Mesodermal cell (in vitro differentiated cells): ENCODE measurements at regions not wholly inside any gene's neighbourhood (a gene's known extent, or its start where the extent isn't known, plus 50 kb on each side); places are given as distances from the start of the nearest gene placed in this dataset.

Experiments
- H3K27ac ChIP-seq: 2 replicates; pipeline ENCODE4 v1.7.0; 2013; ENCODE audit warnings: mild to moderate bottlenecking, low read depth, low read length, moderate library complexity; ENCODE audit not compliant: severe bottlenecking
- H3K36me3 ChIP-seq: 2 replicates; pipeline ENCODE4 v1.7.1; 2013; ENCODE audit warnings: mild to moderate bottlenecking, low read length, moderate library complexity; ENCODE audit not compliant: control insufficient read depth, insufficient read depth
- H3K4me1 ChIP-seq: one replicate; pipeline ENCODE4 v1.7.1; 2013; ENCODE audit warnings: mild to moderate bottlenecking, low read length; ENCODE audit not compliant: insufficient read depth, control insufficient read depth, poor library complexity, severe bottlenecking
- H3K4me3 ChIP-seq: 2 replicates; pipeline ENCODE4 v1.7.0; 2013; ENCODE audit warnings: low read length, control low read depth, mild to moderate bottlenecking; ENCODE audit not compliant: insufficient read depth, poor library complexity, severe bottlenecking; ENCODE audit errors: extremely low read depth
- H3K9me3 ChIP-seq: 2 replicates; pipeline ENCODE4 v1.7.1; 2013; ENCODE audit warnings: mild to moderate bottlenecking, low read length, moderate library complexity; ENCODE audit not compliant: control insufficient read depth
- WGBS, 2 experiments: methylation state at CpG; one replicate each; pipeline ENCODE4 v1.1.5; 2013; ENCODE audit warnings: missing lambda C conversion rate in 2 of 2; ENCODE audit not compliant: insufficient coverage in 2 of 2; 5-methylcytosine and 5-hydroxymethylcytosine counted together

DNA sequence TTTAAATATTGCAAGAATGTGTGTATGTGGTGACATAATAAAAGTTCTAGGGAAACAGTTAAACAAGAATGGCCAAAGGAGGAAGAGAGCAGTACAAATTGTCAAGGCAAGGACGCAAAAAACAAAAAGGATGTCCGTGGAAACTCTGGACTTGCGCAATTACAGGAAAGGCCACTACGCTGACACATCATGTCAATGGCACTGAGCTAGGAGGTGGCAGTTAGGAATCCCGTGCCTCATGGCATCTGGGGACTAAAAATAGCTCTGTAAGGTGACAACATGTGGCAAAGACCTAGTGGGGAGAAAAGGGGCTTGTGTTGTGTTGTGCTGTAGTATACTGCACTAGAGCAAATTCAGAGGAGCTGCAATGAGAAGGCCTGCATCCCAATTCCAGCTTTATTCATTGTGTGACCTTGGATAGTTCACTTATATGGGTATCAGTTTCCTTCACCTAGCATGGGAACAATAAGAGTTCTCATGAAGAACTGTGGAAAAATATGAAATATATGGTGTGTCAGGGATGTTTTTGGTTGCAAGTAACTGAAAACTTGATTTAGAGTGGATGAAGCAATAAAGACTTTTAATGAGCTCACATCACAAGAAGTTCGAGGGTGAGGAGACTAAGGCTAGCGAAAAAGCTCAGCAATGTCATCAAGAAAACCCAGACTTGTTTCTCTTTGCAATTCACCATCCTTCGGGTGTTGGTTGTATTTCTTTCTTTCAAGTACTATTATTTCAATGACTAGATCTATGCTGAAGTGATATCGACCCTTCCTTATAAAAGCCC, 124.1 kb upstream of the STC2 start:
- H3K4me3 ChIP-seq, result no peak overlapping the region
- 85 to 95% methylated on average over 5 to 7 of the region's 9 CpGs for WGBS, 2 experiments
- no peaks in the 10 kb centered on the region for H3K36me3 ChIP-seq
- no peaks in the 10 kb centered on the region for H3K9me3 ChIP-seq
- peaks cover 41% of the 10 kb centered on the region for H3K4me1 ChIP-seq
- H3K27ac ChIP-seq, result no peak overlapping the region

DNA sequence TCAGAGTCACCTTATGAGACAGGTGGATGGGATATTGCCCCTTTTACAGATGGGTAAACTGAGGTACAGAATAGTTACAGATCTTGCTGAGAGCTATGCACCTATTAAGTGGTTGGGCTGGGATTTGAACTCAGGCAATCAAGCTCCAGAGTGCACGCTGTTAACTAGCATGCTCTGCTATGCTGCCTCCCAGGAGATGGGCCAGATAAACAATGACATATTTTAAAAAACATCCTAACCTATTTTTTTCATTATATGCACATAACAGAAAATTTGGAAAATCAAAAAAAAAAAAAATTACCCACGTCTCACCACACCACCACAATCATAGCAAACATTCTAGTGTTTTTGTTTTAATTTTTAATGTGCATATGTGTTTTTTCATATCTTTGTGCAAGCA, 123.4 kb upstream of the STC2 start:
- WGBS, 2 experiments, result 100% methylated on average over 1 of the region's 2 CpGs; no CpG with 5 or more reads in 1 of the 2 experiments
- no peaks in the 10 kb centered on the region for H3K9me3 ChIP-seq
- H3K4me1 ChIP-seq, result peaks cover 36% of the 10 kb centered on the region
- H3K4me3 ChIP-seq, result no peak overlapping the region
- no peak overlapping the region for H3K27ac ChIP-seq
- H3K36me3 ChIP-seq, result no peaks in the 10 kb centered on the region

GRCh38 chr5:173451031-173451430, 122.8 kb upstream of the STC2 start:
- H3K27ac ChIP-seq, result no peak overlapping the region

DNA sequence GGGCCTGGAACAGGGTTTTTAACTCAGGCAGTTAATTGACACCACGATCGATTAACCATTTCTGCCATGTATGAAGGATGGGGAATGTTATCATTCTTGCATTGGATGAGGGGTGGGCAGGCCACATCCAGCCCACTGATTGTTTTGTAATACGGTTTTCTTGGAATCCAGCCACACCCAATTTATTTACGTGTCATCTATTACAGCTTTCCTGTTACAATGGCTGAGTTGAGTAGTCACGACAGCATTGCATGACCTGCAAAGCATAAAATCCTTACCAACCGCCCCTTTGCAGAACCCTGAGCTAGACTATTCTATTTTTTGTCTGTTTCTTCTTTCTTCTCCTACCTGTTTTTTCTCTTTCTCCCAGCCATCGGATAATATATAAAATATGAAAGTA, 122.0 kb upstream of the STC2 start:
- 89 to 93% methylated on average over 3 to 6 of the region's 7 CpGs for WGBS, 2 experiments
- no peaks in the 10 kb centered on the region for H3K36me3 ChIP-seq
- peaks cover 24% of the 10 kb centered on the region for H3K4me1 ChIP-seq
- H3K4me3 ChIP-seq, result no peak overlapping the region
- no peaks in the 10 kb centered on the region for H3K9me3 ChIP-seq
- H3K27ac ChIP-seq, result no peak overlapping the region

More at GRCh38 chr5:173451031-173451430, 122.8 kb upstream of the STC2 start:
- no peaks in the 10 kb centered on the region for H3K9me3 ChIP-seq
- H3K4me1 ChIP-seq, result peaks cover 32% of the 10 kb centered on the region
- 68 to 86% methylated on average over 2 to 4 of the region's 5 CpGs for WGBS, 2 experiments
- no peaks in the 10 kb centered on the region for H3K36me3 ChIP-seq
- H3K4me3 ChIP-seq, result no peak overlapping the region

DNA sequence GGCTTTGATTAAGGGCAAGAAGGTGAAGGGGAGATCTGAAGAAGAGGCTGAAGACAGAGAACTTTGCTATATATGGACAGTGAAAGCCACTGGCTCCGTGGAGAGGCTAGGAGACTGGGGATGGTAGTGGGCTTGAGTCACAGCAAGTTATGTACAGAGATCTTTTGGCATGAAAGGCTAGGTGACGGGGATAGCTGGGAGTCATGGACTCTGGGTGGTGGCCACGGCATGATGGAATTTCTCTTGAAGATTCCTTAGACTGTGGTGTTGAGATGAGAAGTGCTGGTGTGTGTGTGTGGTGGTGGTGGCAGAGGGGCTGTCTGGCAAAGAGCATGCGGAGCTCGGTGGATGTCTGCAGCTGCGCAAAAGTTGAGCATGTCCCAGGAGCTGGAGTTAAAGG, 120.6 kb upstream of the STC2 start:
- H3K4me3 ChIP-seq, result no peak overlapping the region
- no peaks in the 10 kb centered on the region for H3K9me3 ChIP-seq
- H3K36me3 ChIP-seq, result no peaks in the 10 kb centered on the region
- H3K27ac ChIP-seq, result no peak overlapping the region
- 86 to 89% methylated on average over 6 of the region's 6 CpGs for WGBS, 2 experiments
- peaks cover 12% of the 10 kb centered on the region for H3K4me1 ChIP-seq

- 76 to 80% methylated on average over 2 of the region's 4 CpGs for WGBS, 2 experiments
- H3K4me1 ChIP-seq, result no peaks in the 10 kb centered on the region
- H3K27ac ChIP-seq, result no peak overlapping the region
Observed at GRCh38 chr5:173443971-173444370, 115.8 kb upstream of the STC2 start.

DNA sequence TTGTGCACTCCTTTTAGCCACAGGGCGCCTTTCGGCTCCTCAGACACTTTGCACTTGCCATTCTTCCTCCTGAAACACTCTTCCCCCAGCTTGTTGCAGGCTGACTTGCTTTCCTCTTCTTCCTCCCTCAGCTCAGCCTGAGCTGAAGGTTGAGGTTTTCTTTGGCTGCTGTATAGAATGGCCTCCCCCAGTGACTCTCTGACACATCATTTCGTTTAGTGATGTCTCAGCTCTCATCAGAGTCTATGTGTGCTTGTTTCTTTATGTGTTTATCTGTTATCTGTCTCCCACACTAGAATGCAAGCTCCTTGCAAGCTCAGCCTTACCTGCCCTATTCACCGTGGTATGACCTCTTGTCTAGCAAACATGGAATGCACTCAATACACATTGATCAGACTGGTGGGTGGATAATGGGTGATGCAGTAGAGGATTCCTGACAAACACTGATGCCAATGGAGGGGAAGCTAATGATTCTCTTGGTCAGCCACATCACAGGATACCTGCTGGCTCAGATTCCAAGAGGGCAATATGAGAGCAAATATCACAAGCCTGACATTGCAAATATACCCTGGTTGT, 112.9 kb upstream of the STC2 start:
- Histone ChIP-seq H3K36me3 (no peaks in the 10 kb centered on the region), H3K27ac (no peak overlapping the region), H3K9me3 (peaks cover 4% of the 10 kb centered on the region), H3K4me1 (no peaks in the 10 kb centered on the region), H3K4me3 (no peak overlapping the region)
- WGBS, 2 experiments, result 84% methylated on average over 2 of the region's 4 CpGs; no CpG with 5 or more reads in 1 of the 2 experiments

More at GRCh38 chr5:173443971-173444370, 115.8 kb upstream of the STC2 start:
- peaks cover 4% of the 10 kb centered on the region for H3K9me3 ChIP-seq
- H3K4me3 ChIP-seq, result no peak overlapping the region
- H3K36me3 ChIP-seq, result no peaks in the 10 kb centered on the region

GRCh38 chr5:173438951-173439350, 110.7 kb upstream of the STC2 start:
- H3K4me1 ChIP-seq, result no peaks in the 10 kb centered on the region
- no peaks in the 10 kb centered on the region for H3K36me3 ChIP-seq
- no CpG with 5 or more reads among the region's 1 CpG for WGBS, 2 experiments
- H3K4me3 ChIP-seq, result no peak overlapping the region
- peaks cover 4% of the 10 kb centered on the region for H3K9me3 ChIP-seq
- H3K27ac ChIP-seq, result no peak overlapping the region

DNA sequence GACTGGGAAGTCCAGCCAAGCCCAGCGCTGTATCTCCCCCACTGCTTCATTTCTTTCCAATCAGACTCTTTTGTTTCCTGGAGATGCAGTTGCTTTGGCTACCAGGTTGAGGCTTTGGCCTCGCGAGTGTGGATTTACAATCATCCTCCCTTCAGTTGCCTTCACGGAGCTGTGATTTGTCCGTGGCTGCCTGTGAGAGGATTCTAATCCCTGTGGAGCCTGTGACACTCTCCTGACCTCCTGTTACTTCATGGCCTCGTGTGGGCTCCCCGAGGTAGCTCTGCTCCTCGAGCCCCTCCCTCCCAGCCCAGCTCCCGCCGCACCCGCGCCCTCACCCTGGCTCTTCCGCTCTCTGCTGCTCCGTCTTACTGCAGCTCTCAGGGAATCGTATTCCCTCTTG, 107.2 kb upstream of the STC2 start:
- WGBS, 2 experiments, result 79 to 84% methylated on average over 15 of the region's 15 CpGs
- H3K4me3 ChIP-seq, result no peak overlapping the region
- H3K36me3 ChIP-seq, result no peaks in the 10 kb centered on the region
- no peaks in the 10 kb centered on the region for H3K9me3 ChIP-seq
- no peaks in the 10 kb centered on the region for H3K4me1 ChIP-seq
- H3K27ac ChIP-seq, result no peak overlapping the region

GRCh38 chr5:173434270-173434669, 106.1 kb upstream of the STC2 start:
- Histone ChIP-seq H3K4me1 (peaks cover 7% of the 10 kb centered on the region), H3K27ac (no peak overlapping the region), H3K9me3 (no peaks in the 10 kb centered on the region), H3K36me3 (no peaks in the 10 kb centered on the region), H3K4me3 (no peak overlapping the region)
- 80 to 98% methylated on average over 1 to 4 of the region's 5 CpGs for WGBS, 2 experiments

DNA sequence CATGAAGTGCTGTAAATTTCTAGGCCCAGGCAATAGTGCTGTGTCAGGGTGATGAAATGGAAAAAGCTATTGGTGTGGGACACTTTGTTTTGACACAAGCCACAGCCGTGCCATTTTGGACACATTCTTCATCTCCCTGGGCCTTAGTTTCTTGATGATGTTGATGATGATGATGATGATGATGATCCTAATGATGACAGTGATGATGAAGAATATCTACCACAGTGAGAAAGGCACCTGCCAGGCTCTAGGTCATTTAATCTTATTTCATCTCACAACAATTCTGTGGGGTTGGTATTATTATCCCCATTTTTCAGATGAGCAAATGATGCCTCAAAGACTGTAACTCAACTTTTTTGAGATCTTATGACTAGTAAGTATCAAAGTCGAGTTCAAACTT, 102.2 kb upstream of the STC2 start:
- 100% methylated on average over 1 of the region's 2 CpGs for WGBS, 2 experiments

More for the DNA sequence above, 102.2 kb upstream of the STC2 start:
- Histone ChIP-seq H3K4me1 (peaks cover 7% of the 10 kb centered on the region), H3K4me3 (no peak overlapping the region), H3K27ac (no peak overlapping the region), H3K9me3 (no peaks in the 10 kb centered on the region), H3K36me3 (no peaks in the 10 kb centered on the region)
